ENCODE measurements at regions not wholly inside any gene's neighbourhood (a gene's known extent, or its start where the extent isn't known, plus 50 kb on each side); places are given as distances from the start of the nearest gene placed in this dataset.

GRCh38 chr12:132409495-132410295 lies 80.3 kb upstream of the FBRSL1 start:
- Histone ChIP-seq H2BK12ac (ENCODE audit: insufficient read length, low read depth, low read length) (no peak overlapping the region), H3K23me2 (ENCODE audit: insufficient read length, low read depth, low read length, poor library complexity, severe bottlenecking) (no peaks in the 10 kb centered on the region), H3K4ac (ENCODE audit: low read depth, low read length) (no peak overlapping the region), H3K18ac (ENCODE audit: insufficient read length, low read depth, low read length) (no peak overlapping the region), H2BK5ac (ENCODE audit: insufficient read length, low read length) (no peak overlapping the region), H4K20me1 (ENCODE audit: control insufficient read depth, insufficient read depth, insufficient read length) (no peaks in the 10 kb centered on the region), H3K27me3 (ENCODE audit: insufficient read depth, low read length) (no peaks in the 10 kb centered on the region; the same call in 1 of the 2 replicates), H3K4me2 (ENCODE audit: insufficient read depth, insufficient read length, low read length) (no peak overlapping the region), H3K9me3 (ENCODE audit: control insufficient read depth, low read depth, low read length) (no peaks in the 10 kb centered on the region), H2BK120ac (ENCODE audit: low read depth, low read length, poor library complexity, severe bottlenecking) (no peak overlapping the region), H3K14ac (ENCODE audit: insufficient read depth, low read length) (no peak overlapping the region), H3T11ph (ENCODE audit: low read length) (no peak overlapping the region), H3K27ac (ENCODE audit: insufficient read length, low read depth, low read length) (no peak overlapping the region), H4K8ac (replicated peaks; ENCODE audit: insufficient read length, low read depth, low read length) (no peak overlapping the region), H2AK5ac (ENCODE audit: insufficient read length, low read length) (no peak overlapping the region), H3K4me1 (ENCODE audit: insufficient read depth, low read length) (no peaks in the 10 kb centered on the region), H2BK20ac (ENCODE audit: low read depth, low read length, poor library complexity, severe bottlenecking) (no peak overlapping the region), H3K9ac (ENCODE audit: extremely low read depth, insufficient read length, low read length) (no peak overlapping the region), H2AFZ (ENCODE audit: low read length) (no peak overlapping the region), H2BK15ac (ENCODE audit: low read depth, low read length) (no peak overlapping the region), H3K79me2 (ENCODE audit: insufficient read depth, low read length) (no peaks in the 10 kb centered on the region), H4K91ac (ENCODE audit: insufficient read length, low read depth, low read length) (no peak overlapping the region), H3K23ac (ENCODE audit: insufficient read length, low read depth, low read length) (no peak overlapping the region), H3K79me1 (ENCODE audit: insufficient read depth, low read depth, low read length, poor library complexity, severe bottlenecking) (no peaks in the 10 kb centered on the region), H3K56ac (ENCODE audit: insufficient read length, low read depth, low read length) (no peak overlapping the region), H4K5ac (ENCODE audit: insufficient read length, low read depth, low read length) (no peak overlapping the region)
- no peak overlapping the region; a peak in 1 of 7 replicates for H3K27ac Mint-ChIP-seq
- TF ChIP-seq, protein P1, sequence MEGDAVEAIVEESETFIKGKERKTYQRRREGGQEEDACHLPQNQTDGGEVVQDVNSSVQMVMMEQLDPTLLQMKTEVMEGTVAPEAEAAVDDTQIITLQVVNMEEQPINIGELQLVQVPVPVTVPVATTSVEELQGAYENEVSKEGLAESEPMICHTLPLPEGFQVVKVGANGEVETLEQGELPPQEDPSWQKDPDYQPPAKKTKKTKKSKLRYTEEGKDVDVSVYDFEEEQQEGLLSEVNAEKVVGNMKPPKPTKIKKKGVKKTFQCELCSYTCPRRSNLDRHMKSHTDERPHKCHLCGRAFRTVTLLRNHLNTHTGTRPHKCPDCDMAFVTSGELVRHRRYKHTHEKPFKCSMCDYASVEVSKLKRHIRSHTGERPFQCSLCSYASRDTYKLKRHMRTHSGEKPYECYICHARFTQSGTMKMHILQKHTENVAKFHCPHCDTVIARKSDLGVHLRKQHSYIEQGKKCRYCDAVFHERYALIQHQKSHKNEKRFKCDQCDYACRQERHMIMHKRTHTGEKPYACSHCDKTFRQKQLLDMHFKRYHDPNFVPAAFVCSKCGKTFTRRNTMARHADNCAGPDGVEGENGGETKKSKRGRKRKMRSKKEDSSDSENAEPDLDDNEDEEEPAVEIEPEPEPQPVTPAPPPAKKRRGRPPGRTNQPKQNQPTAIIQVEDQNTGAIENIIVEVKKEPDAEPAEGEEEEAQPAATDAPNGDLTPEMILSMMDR (conservative IDR thresholded peaks at IDR 0.05) = no peak
- no peak overlapping the region for H3K4me3 Mint-ChIP-seq
- peaks cover 0 to 4% of the 10 kb centered on the region in 2 experiments; a peak in 2 of 5 replicates for H3K9me3 Mint-ChIP-seq
- H3K4me1 Mint-ChIP-seq = no peaks in the 10 kb centered on the region
- H3K27me3 Mint-ChIP-seq (ENCODE audit: low read depth) = peaks cover 54% of the 10 kb centered on the region
- no peak for DNase-seq
- H3K36me3 Mint-ChIP-seq (ENCODE audit: insufficient read depth in 1 of 3, low read depth in 3 of 3) = no peaks in the 10 kb centered on the region
- WGBS (ENCODE audit: extremely low coverage, insufficient read length, low lambda C conversion rate) = no CpG with 5 or more reads among the region's 42 CpGs
